RWPE2 (cell line): ENCODE measurements at regions not wholly inside any gene's neighbourhood (a gene's known extent, or its start where the extent isn't known, plus 50 kb on each side); places are given as distances from the start of the nearest gene placed in this dataset.

ENCODE experiments used
- ATAC-seq: fragments of 200-7000 bp; cut with Tn5 transposase; 3 replicates; pipeline ENCODE4 v1.9.1; 2021; ENCODE audit warnings: low read depth
- DNase-seq: peaks from one replicate; pipeline ENCODE4 v3.0.0-alpha.2; 2020; ENCODE audit warnings: low spot score
- H3K27ac ChIP-seq: fragments of 450-650 bp; 2 replicates; pipeline ENCODE4 v1.5.1; 2017; ENCODE audit warnings: mild to moderate bottlenecking; ENCODE audit not compliant: poor library complexity, severe bottlenecking
- H3K27me3 ChIP-seq: fragments of 250-450 bp; sonication (Bioruptor Pico); 2 replicates; pipeline ENCODE4 v1.5.1; 2021; ENCODE audit warnings: mild to moderate bottlenecking, moderate library complexity; ENCODE audit not compliant: insufficient read depth, poor library complexity, severe bottlenecking
- H3K36me3 ChIP-seq: fragments of 250-450 bp; sonication (Bioruptor Pico); 2 replicates; pipeline ENCODE4 v1.5.1; 2020; ENCODE audit warnings: low read depth, mild to moderate bottlenecking, moderate library complexity
- H3K4me1 ChIP-seq: fragments of 250-450 bp; sonication (Bioruptor Pico); 2 replicates; pipeline ENCODE4 v1.5.1; 2021; ENCODE audit warnings: mild to moderate bottlenecking, moderate library complexity; ENCODE audit not compliant: insufficient read depth, poor library complexity, severe bottlenecking
- H3K4me3 ChIP-seq: fragments of 250-450 bp; sonication (Bioruptor Pico); 2 replicates; pipeline ENCODE4 v1.5.1; 2021; ENCODE audit warnings: mild to moderate bottlenecking, moderate library complexity; ENCODE audit not compliant: severe bottlenecking
- H3K9me3 ChIP-seq: fragments of 250-450 bp; sonication (Bioruptor Pico); 2 replicates; pipeline ENCODE4 v1.5.1; 2021; ENCODE audit warnings: mild to moderate bottlenecking, moderate library complexity; ENCODE audit not compliant: severe bottlenecking
- TF ChIP-seq, protein P1 (sequence below): fragments of 450-650 bp; IDR thresholded peaks from one replicate; pipeline ENCODE4 v1.5.1; 2017; ENCODE audit warnings: mild to moderate bottlenecking, moderate library complexity; ENCODE audit not compliant: poor library complexity, severe bottlenecking

- no peaks in the 10 kb centered on the region for H3K27me3 ChIP-seq
- ATAC-seq (no peak), DNase-seq (no peak)
- H3K27ac ChIP-seq: no peak overlapping the region
- no peaks in the 10 kb centered on the region for H3K36me3 ChIP-seq
- no peak overlapping the region for H3K4me3 ChIP-seq
- H3K4me1 ChIP-seq: peaks cover 6% of the 10 kb centered on the region
- TF ChIP-seq, protein P1, sequence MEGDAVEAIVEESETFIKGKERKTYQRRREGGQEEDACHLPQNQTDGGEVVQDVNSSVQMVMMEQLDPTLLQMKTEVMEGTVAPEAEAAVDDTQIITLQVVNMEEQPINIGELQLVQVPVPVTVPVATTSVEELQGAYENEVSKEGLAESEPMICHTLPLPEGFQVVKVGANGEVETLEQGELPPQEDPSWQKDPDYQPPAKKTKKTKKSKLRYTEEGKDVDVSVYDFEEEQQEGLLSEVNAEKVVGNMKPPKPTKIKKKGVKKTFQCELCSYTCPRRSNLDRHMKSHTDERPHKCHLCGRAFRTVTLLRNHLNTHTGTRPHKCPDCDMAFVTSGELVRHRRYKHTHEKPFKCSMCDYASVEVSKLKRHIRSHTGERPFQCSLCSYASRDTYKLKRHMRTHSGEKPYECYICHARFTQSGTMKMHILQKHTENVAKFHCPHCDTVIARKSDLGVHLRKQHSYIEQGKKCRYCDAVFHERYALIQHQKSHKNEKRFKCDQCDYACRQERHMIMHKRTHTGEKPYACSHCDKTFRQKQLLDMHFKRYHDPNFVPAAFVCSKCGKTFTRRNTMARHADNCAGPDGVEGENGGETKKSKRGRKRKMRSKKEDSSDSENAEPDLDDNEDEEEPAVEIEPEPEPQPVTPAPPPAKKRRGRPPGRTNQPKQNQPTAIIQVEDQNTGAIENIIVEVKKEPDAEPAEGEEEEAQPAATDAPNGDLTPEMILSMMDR: no peak
- no peaks in the 10 kb centered on the region for H3K9me3 ChIP-seq
Observed at GRCh38 chr4:129322920-129323319, 227.0 kb downstream of the C4orf33 start.

DNA sequence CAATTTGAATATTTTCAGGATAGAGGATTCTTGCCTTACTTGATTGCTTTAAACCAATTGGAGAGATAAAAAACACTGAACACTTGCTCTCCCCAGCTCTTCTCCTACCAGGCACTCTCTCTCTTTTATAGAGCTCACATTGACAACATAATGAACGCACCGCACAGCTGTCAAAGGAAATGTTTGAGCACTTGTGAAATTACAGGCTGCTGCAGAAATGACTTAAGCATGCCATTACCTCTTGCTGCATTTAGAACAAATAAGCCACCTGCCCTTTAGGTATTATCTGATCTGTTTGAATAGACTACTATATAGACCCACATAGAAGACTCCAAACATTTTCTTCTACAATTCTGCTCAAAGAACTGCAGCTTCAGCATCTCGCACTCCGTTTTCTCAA is 227.7 kb downstream of the C4orf33 start:
- DNase-seq: no peak
- no peak for ATAC-seq

GRCh38 chr4:129326571-129327460 is 230.9 kb downstream of the C4orf33 start:
- Histone ChIP-seq H3K9me3 (no peaks in the 10 kb centered on the region), H3K4me3 (no peak overlapping the region), H3K27me3 (no peaks in the 10 kb centered on the region), H3K4me1 (peaks cover 13% of the 10 kb centered on the region), H3K27ac (no peak overlapping the region), H3K36me3 (no peaks in the 10 kb centered on the region)
- no peak for DNase-seq
- no peak for ATAC-seq
- TF ChIP-seq, protein P1: no peak

More for the DNA sequence above, 227.7 kb downstream of the C4orf33 start:
- no peaks in the 10 kb centered on the region for H3K36me3 ChIP-seq
- no peak overlapping the region for H3K27ac ChIP-seq
- H3K4me1 ChIP-seq: peaks cover 11% of the 10 kb centered on the region
- no peaks in the 10 kb centered on the region for H3K9me3 ChIP-seq
- TF ChIP-seq, protein P1: no peak
- H3K4me3 ChIP-seq: no peak overlapping the region
- H3K27me3 ChIP-seq: no peaks in the 10 kb centered on the region

DNA sequence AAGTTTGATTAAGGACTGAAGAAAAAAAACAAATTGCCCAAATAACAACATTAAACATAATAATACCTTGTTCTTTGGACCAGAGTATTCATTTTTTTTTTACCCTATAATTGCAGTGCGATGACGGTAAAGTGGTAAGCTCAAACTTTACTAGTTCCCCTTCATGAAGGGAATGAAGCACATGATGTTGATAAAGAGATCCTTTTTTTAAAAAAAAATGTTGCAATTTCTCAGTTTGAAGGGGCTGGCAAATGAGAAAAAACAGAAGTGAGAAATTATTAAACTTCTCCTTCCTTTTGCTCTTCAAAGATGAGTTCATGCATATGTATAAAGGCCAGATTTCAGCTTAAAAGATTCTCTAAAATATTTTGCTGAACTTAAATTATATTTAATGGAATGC is 231.7 kb downstream of the C4orf33 start:
- ATAC-seq: no peak
- TF ChIP-seq, protein P1: no peak
- peak overlapping the region; percentile 49 for H3K27ac ChIP-seq
- peaks cover 13% of the 10 kb centered on the region for H3K4me1 ChIP-seq
- no peaks in the 10 kb centered on the region for H3K9me3 ChIP-seq
- no peak overlapping the region for H3K4me3 ChIP-seq
- DNase-seq: no peak
- no peaks in the 10 kb centered on the region for H3K27me3 ChIP-seq
- no peaks in the 10 kb centered on the region for H3K36me3 ChIP-seq

DNA sequence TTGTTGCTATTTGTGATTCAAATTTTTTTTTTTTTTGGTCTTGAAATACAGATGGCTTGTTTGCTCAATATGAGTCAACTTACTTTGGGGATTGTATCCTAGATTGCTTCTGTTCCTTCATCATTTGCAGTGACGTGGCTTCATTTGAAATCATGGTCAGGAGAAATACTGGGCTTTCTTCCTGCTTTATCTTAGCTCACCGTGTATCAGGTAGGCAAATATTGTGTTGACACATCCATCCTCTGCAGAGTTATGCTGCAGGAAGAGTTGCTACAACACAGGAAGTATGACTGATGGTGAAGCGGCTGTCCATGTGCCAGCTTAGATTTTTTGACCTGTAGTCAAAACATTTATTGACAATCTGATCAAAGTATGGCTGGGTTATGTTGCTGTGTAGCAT is 232.2 kb downstream of the C4orf33 start:
- Histone ChIP-seq H3K4me3 (no peak overlapping the region), H3K36me3 (no peaks in the 10 kb centered on the region), H3K27me3 (no peaks in the 10 kb centered on the region), H3K4me1 (peaks cover 13% of the 10 kb centered on the region), H3K9me3 (no peaks in the 10 kb centered on the region), H3K27ac (peak overlapping the region; percentile 49)
- TF ChIP-seq, protein P1: no peak
- ATAC-seq (peak; percentile 99), DNase-seq (peak; percentile 49)
